HL-60 (cell line): ENCODE measurements at regions not wholly inside any gene's neighbourhood (a gene's known extent, or its start where the extent isn't known, plus 50 kb on each side); places are given as distances from the start of the nearest gene placed in this dataset.

Experiments
- CTCF ChIP-seq: IDR thresholded peaks from one replicate; pipeline ENCODE4 v1.5.1; 2011; ENCODE audit warnings: low read length, control low read depth, inconsistent platforms; ENCODE audit not compliant: insufficient read depth
- GABPA ChIP-seq: IDR thresholded peaks from 2 replicates; pipeline ENCODE4 v1.6.1; 2012; ENCODE audit warnings: low read depth
- POLR2AphosphoS5 ChIP-seq: IDR thresholded peaks from 2 replicates; pipeline ENCODE4 v1.6.1; 2012; ENCODE audit warnings: low read depth
- REST ChIP-seq: IDR thresholded peaks from 2 replicates; pipeline ENCODE4 v1.6.1; 2012; ENCODE audit warnings: low read depth; ENCODE audit not compliant: insufficient replicate concordance

GRCh38 chr6:73932866-73933265 lies 236.9 kb downstream of the CD109 start:
- TF ChIP-seq POLR2AphosphoS5 (no peak), CTCF (no peak), REST (no peak), GABPA (no peak)
